ENCODE measurements at regions not wholly inside any gene's neighbourhood (a gene's known extent, or its start where the extent isn't known, plus 50 kb on each side); places are given as distances from the start of the nearest gene placed in this dataset.

GRCh38 chr5:66242050-66242715 is 98.1 kb downstream of the SREK1 start:
- no peak for TF ChIP-seq RAD21 (IDR thresholded peaks at IDR 0.05; ENCODE audit: low read depth)
- no peak for TF ChIP-seq EP300 (IDR thresholded peaks at IDR 0.05; ENCODE audit: borderline replicate concordance)
- TF ChIP-seq REST (IDR thresholded peaks at IDR 0.05; ENCODE audit: low read depth) = no peak
- no peak for TF ChIP-seq FOXM1 (IDR thresholded peaks at IDR 0.05; ENCODE audit: borderline replicate concordance, low read depth)
- no peak for TF ChIP-seq ZBTB7A (IDR thresholded peaks at IDR 0.05; ENCODE audit: low read depth)
- TF ChIP-seq NFIC (IDR thresholded peaks at IDR 0.05) = no peak
- TF ChIP-seq CREB1 (IDR thresholded peaks at IDR 0.05; ENCODE audit: low read depth) = no peak
- no peak for TF ChIP-seq YY1 (IDR thresholded peaks at IDR 0.05; ENCODE audit: low read depth)
- no peak for TF ChIP-seq TAF1 (IDR thresholded peaks at IDR 0.05; ENCODE audit: low read depth)
- no peak for TF ChIP-seq EGR1 (IDR thresholded peaks at IDR 0.05)
- no peak for TF ChIP-seq TCF12 (IDR thresholded peaks at IDR 0.05; ENCODE audit: low read depth)
- no peak for TF ChIP-seq TEAD4 (IDR thresholded peaks at IDR 0.05)

GRCh38 chr5:66246608-66247007 is 102.5 kb downstream of the SREK1 start:
- TF ChIP-seq EP300 (IDR thresholded peaks at IDR 0.05; ENCODE audit: borderline replicate concordance) (no peak), EGR1 (IDR thresholded peaks at IDR 0.05) (no peak), CEBPB (IDR thresholded peaks at IDR 0.05) (no peak), NFIC (IDR thresholded peaks at IDR 0.05) (no peak), USF1 (IDR thresholded peaks at IDR 0.05) (no peak), ZBTB7A (IDR thresholded peaks at IDR 0.05; ENCODE audit: low read depth) (no peak), FOXM1 (IDR thresholded peaks at IDR 0.05; ENCODE audit: borderline replicate concordance, low read depth) (no peak), MAX (IDR thresholded peaks at IDR 0.05) (no peak), TEAD4 (IDR thresholded peaks at IDR 0.05) (no peak)

GRCh38 chr5:66247176-66247960 is 103.3 kb downstream of the SREK1 start:
- TF ChIP-seq TCF12 (IDR thresholded peaks at IDR 0.05; ENCODE audit: low read depth) (no peak), MAX (IDR thresholded peaks at IDR 0.05) (no peak), EGR1 (IDR thresholded peaks at IDR 0.05) (no peak), REST (IDR thresholded peaks at IDR 0.05; ENCODE audit: low read depth) (no peak), TAF1 (IDR thresholded peaks at IDR 0.05; ENCODE audit: low read depth) (no peak), FOXM1 (IDR thresholded peaks at IDR 0.05; ENCODE audit: borderline replicate concordance, low read depth) (no peak), CEBPB (IDR thresholded peaks at IDR 0.05) (no peak), NFIC (IDR thresholded peaks at IDR 0.05) (no peak), ZBTB7A (IDR thresholded peaks at IDR 0.05; ENCODE audit: low read depth) (no peak), RAD21 (IDR thresholded peaks at IDR 0.05; ENCODE audit: low read depth) (no peak), EP300 (IDR thresholded peaks at IDR 0.05; ENCODE audit: borderline replicate concordance) (no peak), YY1 (IDR thresholded peaks at IDR 0.05; ENCODE audit: low read depth) (no peak), CREB1 (IDR thresholded peaks at IDR 0.05; ENCODE audit: low read depth) (no peak), USF1 (IDR thresholded peaks at IDR 0.05) (no peak), TEAD4 (IDR thresholded peaks at IDR 0.05) (no peak)

GRCh38 chr5:66248874-66249273 is 104.8 kb downstream of the SREK1 start:
- TF ChIP-seq CREB1 (IDR thresholded peaks at IDR 0.05; ENCODE audit: low read depth) = no peak
- TF ChIP-seq REST (IDR thresholded peaks at IDR 0.05; ENCODE audit: low read depth) = no peak
- TF ChIP-seq CEBPB (IDR thresholded peaks at IDR 0.05) = no peak
- no peak for TF ChIP-seq YY1 (IDR thresholded peaks at IDR 0.05; ENCODE audit: low read depth)
- TF ChIP-seq RAD21 (IDR thresholded peaks at IDR 0.05; ENCODE audit: low read depth) = no peak
- TF ChIP-seq TCF12 (IDR thresholded peaks at IDR 0.05; ENCODE audit: low read depth) = no peak
- no peak for TF ChIP-seq USF1 (IDR thresholded peaks at IDR 0.05)
- no peak for TF ChIP-seq ZBTB7A (IDR thresholded peaks at IDR 0.05; ENCODE audit: low read depth)
- TF ChIP-seq FOXM1 (IDR thresholded peaks at IDR 0.05; ENCODE audit: borderline replicate concordance, low read depth) = no peak
- no peak for TF ChIP-seq NFIC (IDR thresholded peaks at IDR 0.05)

Data from Ishikawa (cell line).